ENCODE measurements at regions not wholly inside any gene's neighbourhood (a gene's known extent, or its start where the extent isn't known, plus 50 kb on each side); places are given as distances from the start of the nearest gene placed in this dataset.

- no peak for TF ChIP-seq CTCF (IDR thresholded peaks at IDR 0.05)
Observed at GRCh38 chr2:240230291-240230931, 90.0 kb upstream of the OTOS start.

GRCh38 chr2:240231838-240232244 is 91.4 kb upstream of the OTOS start:
- TF ChIP-seq CTCF (IDR thresholded peaks at IDR 0.05) = no peak

GRCh38 chr2:240232264-240232915 is 91.9 kb upstream of the OTOS start:
- TF ChIP-seq CTCF (IDR thresholded peaks at IDR 0.05) = no peak

- peak; percentile 70 for TF ChIP-seq CTCF (IDR thresholded peaks at IDR 0.05)
Observed at GRCh38 chr2:240232961-240233884, 92.8 kb upstream of the OTOS start.

GRCh38 chr2:240233885-240234502 is 93.5 kb upstream of the OTOS start:
- no peak for TF ChIP-seq CTCF (IDR thresholded peaks at IDR 0.05)

GRCh38 chr2:240234503-240234951 is 94.1 kb upstream of the OTOS start:
- no peak for TF ChIP-seq CTCF (IDR thresholded peaks at IDR 0.05)

- no peak for TF ChIP-seq CTCF (IDR thresholded peaks at IDR 0.05)
Observed at GRCh38 chr2:240235149-240235803, 94.8 kb upstream of the OTOS start.
